ENCODE measurements at regions not wholly inside any gene's neighbourhood (a gene's known extent, or its start where the extent isn't known, plus 50 kb on each side); places are given as distances from the start of the nearest gene placed in this dataset.

GRCh38 chr10:69740126-69740525 is 61.6 kb upstream of the COL13A1 start:
- no TSS peak for BruUV-seq (replicated peaks)
- CTCF ChIA-PET (ENCODE audit: low intra/inter-chr PET ratio), result no interaction called here
- Histone ChIP-seq H3K4me1 (replicated peaks in 1 of 2; ENCODE audit: control insufficient read depth in 2 of 2, insufficient read depth in 2 of 2, low read length in 2 of 2) (peaks cover 2 to 3% of the 10 kb centered on the region in 2 experiments; a peak in 4 of 5 replicates), H2AFZ (ENCODE audit: low read depth, low read length) (no peak overlapping the region), H3K9ac (ENCODE audit: insufficient read depth in 1 of 2, low read depth in 2 of 2, low read length in 2 of 2) (no peak overlapping the region), H3K4me2 (ENCODE audit: insufficient read depth, low read length) (no peak overlapping the region), H3K27me3 (ENCODE audit: control insufficient read depth in 2 of 2, insufficient read depth in 2 of 2, low read length in 2 of 2) (peaks cover 8 to 39% of the 10 kb centered on the region in 2 experiments; a peak in 3 of 5 replicates), H3K27ac (ENCODE audit: extremely low read depth, low read depth, low read length) (no peak overlapping the region), H3K9me3 (replicated peaks; ENCODE audit: control insufficient read depth, insufficient read depth, low read depth, low read length) (no peaks in the 10 kb centered on the region), H3K79me2 (ENCODE audit: control insufficient read depth, insufficient read depth, low read length) (no peaks in the 10 kb centered on the region), H3K9me1 (ENCODE audit: control insufficient read depth, insufficient read depth, low read length) (no peaks in the 10 kb centered on the region), H4K20me1 (replicated peaks; ENCODE audit: control insufficient read depth, insufficient read depth, low read length) (no peaks in the 10 kb centered on the region; the same call in none of the 2 replicates), H3K36me3 (ENCODE audit: control insufficient read depth, insufficient read depth, low read length) (no peaks in the 10 kb centered on the region), H3K4me3 (no peak overlapping the region)
- TF ChIP-seq TFAM (CRISPR knock-in tag; conservative IDR thresholded peaks at IDR 0.05), result no peak
- TF ChIP-seq TCF7L2 (IDR thresholded peaks at IDR 0.05; ENCODE audit: low read depth, low read length), result no peak
- no peak for TF ChIP-seq RFX1 (IDR thresholded peaks at IDR 0.05)
- TF ChIP-seq RBM25 (IDR thresholded peaks at IDR 0.05; ENCODE audit: low read depth, low read length, severe bottlenecking), result no peak
- TF ChIP-seq ZNF717 (CRISPR knock-in tag; IDR thresholded peaks at IDR 0.05), result no peak
- TF ChIP-seq SMARCA5 (IDR thresholded peaks at IDR 0.05), result no peak
- TF ChIP-seq XRCC3 (IDR thresholded peaks at IDR 0.05), result no peak
- no peak for TF ChIP-seq SREBF2 (CRISPR knock-in tag; IDR thresholded peaks at IDR 0.05)
- no peak for TF ChIP-seq KAT8 (IDR thresholded peaks at IDR 0.05; ENCODE audit: low read depth)
- TF ChIP-seq ETS2 (tag; IDR thresholded peaks at IDR 0.05; ENCODE audit: borderline replicate concordance, poor library complexity, severe bottlenecking), result no peak
- TF ChIP-seq RBM39 (optimal IDR thresholded peaks at IDR 0.05; ENCODE audit: low read depth, low read length), result no peak
- 8% methylated on average over 3 of the region's 3 CpGs for WGBS (ENCODE audit: insufficient coverage, low coverage, missing lambda C conversion rate)
- POLR2A ChIA-PET, result no interaction called here
- ATAC-seq (no peak), DNase-seq (ENCODE audit: extremely low read depth in 1 of 4, low spot score in 3 of 4) (no peak), FAIRE-seq (no peak)
- in situ Hi-C loops (cut with MboI) (no loop called here), intact Hi-C loops (cut with micrococcal nuclease) (no loop called here)

Measured in K562 (cell line).